Fibroblast of lung (primary cell): ENCODE measurements at regions not wholly inside any gene's neighbourhood (a gene's known extent, or its start where the extent isn't known, plus 50 kb on each side); places are given as distances from the start of the nearest gene placed in this dataset.

Experiments used
- DNase-seq, 2 donors: peaks; one replicate each; pipeline versions ENCODE4 v3.0.0 to v3.0.0-alpha.2; 2010; ENCODE audit warnings: low read depth in 2 of 2
- H2AFZ ChIP-seq: 2 replicates; pipeline ENCODE4 v1.5.1; 2012; ENCODE audit warnings: low read length, control low read depth, inconsistent platforms
- H3K27ac ChIP-seq: 2 replicates; pipeline ENCODE4 v1.5.1; 2011; ENCODE audit warnings: low read length, control low read depth; ENCODE audit not compliant: insufficient read depth
- H3K27me3 ChIP-seq: 2 replicates; pipeline ENCODE4 v1.5.1; 2011; ENCODE audit warnings: mild to moderate bottlenecking, low read length; ENCODE audit not compliant: control insufficient read depth, insufficient read depth
- H3K36me3 ChIP-seq: 2 replicates; pipeline ENCODE4 v1.5.1; 2011; ENCODE audit warnings: low read length; ENCODE audit not compliant: control insufficient read depth, insufficient read depth
- H3K4me1 ChIP-seq: 2 replicates; pipeline ENCODE4 v1.5.1; 2011; ENCODE audit warnings: low read length; ENCODE audit not compliant: control insufficient read depth, insufficient read depth; ENCODE audit errors: extremely low read depth
- H3K4me2 ChIP-seq: 2 replicates; pipeline ENCODE4 v1.5.1; 2011; ENCODE audit warnings: low read length, control low read depth; ENCODE audit not compliant: insufficient read depth; ENCODE audit errors: extremely low read depth
- H3K4me3 ChIP-seq, 4 experiments: fragments of 200-600 bp in 1 of 4; sonication (generic) in 1 of 4; replicated peaks in 1 of 4; 2 replicates each; pipeline ENCODE4 v1.5.1; 2011 to 2016; ENCODE audit warnings: low read length in 4 of 4, low read depth in 3 of 4, mild to moderate bottlenecking in 3 of 4, control low read depth in 2 of 4, inconsistent platforms in 1 of 4, mixed read lengths in 1 of 4; ENCODE audit not compliant: insufficient read depth in 1 of 4; ENCODE audit errors: control extremely low read depth in 1 of 4
- H3K79me2 ChIP-seq: 2 replicates; pipeline ENCODE4 v1.5.1; 2012; ENCODE audit warnings: mild to moderate bottlenecking, low read length, inconsistent platforms; ENCODE audit not compliant: control insufficient read depth, insufficient read depth
- H3K9ac ChIP-seq: 2 replicates; pipeline ENCODE4 v1.5.1; 2011; ENCODE audit warnings: mild to moderate bottlenecking, low read length, control low read depth; ENCODE audit not compliant: insufficient read depth
- H3K9me3 ChIP-seq: 2 replicates; pipeline ENCODE4 v1.5.1; 2012; ENCODE audit warnings: low read depth, low read length; ENCODE audit not compliant: control insufficient read depth, insufficient read depth
- H4K20me1 ChIP-seq: 2 replicates; pipeline ENCODE4 v1.5.1; 2011; ENCODE audit warnings: low read length; ENCODE audit not compliant: control insufficient read depth, insufficient read depth; ENCODE audit errors: extremely low read depth
- CTCF ChIP-seq, 2 donors: IDR thresholded peaks in 1 of 2; conservative IDR thresholded peaks in 1 of 2; 1 replicate in 1 of 2; 2 replicates in 1 of 2; pipeline ENCODE4 v1.5.1; 2011 to 2012; ENCODE audit warnings: low read length in 2 of 2, control low read depth in 1 of 2, inconsistent platforms in 1 of 2, low read depth in 1 of 2, mild to moderate bottlenecking in 1 of 2
- EZH2 ChIP-seq: IDR thresholded peaks from 2 replicates; pipeline ENCODE4 v1.5.1; 2012; ENCODE audit warnings: low read length, control low read depth, mild to moderate bottlenecking; ENCODE audit errors: missing control alignments

- H3K79me2 ChIP-seq = no peaks in the 10 kb centered on the region
- no peaks in the 10 kb centered on the region for H3K36me3 ChIP-seq
- no peak overlapping the region for H3K27ac ChIP-seq
- H3K4me1 ChIP-seq = peaks cover 2% of the 10 kb centered on the region
- DNase-seq = peak in 1 of 2 donors; percentile 77
- no peak overlapping the region for H3K4me3 ChIP-seq
- H3K4me2 ChIP-seq = peak overlapping the region; percentile 62
- H4K20me1 ChIP-seq = no peaks in the 10 kb centered on the region
- TF ChIP-seq EZH2 = no peak
- TF ChIP-seq CTCF (conservative IDR thresholded peaks at IDR 0.05 in 1 of 2, IDR thresholded peaks at IDR 0.05 in 1 of 2; ENCODE audit: low read depth in 1 of 2, low read length in 2 of 2) = no peak
- H3K9me3 ChIP-seq = no peaks in the 10 kb centered on the region
- no peak overlapping the region for H3K9ac ChIP-seq
- no peak overlapping the region for H2AFZ ChIP-seq
- H3K27me3 ChIP-seq = no peaks in the 10 kb centered on the region
Observed at GRCh38 chr2:65660340-65660739, 227.9 kb upstream of the SPRED2 start.

- Histone ChIP-seq H4K20me1 (no peaks in the 10 kb centered on the region), H2AFZ (no peak overlapping the region), H3K36me3 (no peaks in the 10 kb centered on the region), H3K79me2 (no peaks in the 10 kb centered on the region), H3K27me3 (no peaks in the 10 kb centered on the region), H3K27ac (no peak overlapping the region), H3K9me3 (no peaks in the 10 kb centered on the region), H3K4me1 (peaks cover 2% of the 10 kb centered on the region), H3K4me3 (no peak overlapping the region), H3K4me2 (no peak overlapping the region), H3K9ac (no peak overlapping the region)
- TF ChIP-seq CTCF (conservative IDR thresholded peaks at IDR 0.05 in 1 of 2, IDR thresholded peaks at IDR 0.05 in 1 of 2; ENCODE audit: low read depth in 1 of 2, low read length in 2 of 2) (no peak), EZH2 (no peak)
- DNase-seq = peak in 1 of 2 donors; percentile 86
Observed at GRCh38 chr2:65658881-65659280, 226.5 kb upstream of the SPRED2 start.

- no peak overlapping the region for H2AFZ ChIP-seq
- no peaks in the 10 kb centered on the region for H3K27me3 ChIP-seq
- no peaks in the 10 kb centered on the region for H4K20me1 ChIP-seq
- no peaks in the 10 kb centered on the region for H3K9me3 ChIP-seq
- H3K4me3 ChIP-seq = no peak overlapping the region
- TF ChIP-seq CTCF (conservative IDR thresholded peaks at IDR 0.05 in 1 of 2, IDR thresholded peaks at IDR 0.05 in 1 of 2; ENCODE audit: low read depth in 1 of 2, low read length in 2 of 2) (no peak), EZH2 (no peak)
- no peak for DNase-seq
- H3K79me2 ChIP-seq = no peaks in the 10 kb centered on the region
- no peak overlapping the region for H3K9ac ChIP-seq
- peaks cover 2% of the 10 kb centered on the region for H3K4me1 ChIP-seq
- no peak overlapping the region for H3K4me2 ChIP-seq
- no peak overlapping the region for H3K27ac ChIP-seq
- no peaks in the 10 kb centered on the region for H3K36me3 ChIP-seq
Observed at GRCh38 chr2:65658266-65658665, 225.9 kb upstream of the SPRED2 start.
